ENCODE measurements at regions not wholly inside any gene's neighbourhood (a gene's known extent, or its start where the extent isn't known, plus 50 kb on each side); places are given as distances from the start of the nearest gene placed in this dataset.

DNA sequence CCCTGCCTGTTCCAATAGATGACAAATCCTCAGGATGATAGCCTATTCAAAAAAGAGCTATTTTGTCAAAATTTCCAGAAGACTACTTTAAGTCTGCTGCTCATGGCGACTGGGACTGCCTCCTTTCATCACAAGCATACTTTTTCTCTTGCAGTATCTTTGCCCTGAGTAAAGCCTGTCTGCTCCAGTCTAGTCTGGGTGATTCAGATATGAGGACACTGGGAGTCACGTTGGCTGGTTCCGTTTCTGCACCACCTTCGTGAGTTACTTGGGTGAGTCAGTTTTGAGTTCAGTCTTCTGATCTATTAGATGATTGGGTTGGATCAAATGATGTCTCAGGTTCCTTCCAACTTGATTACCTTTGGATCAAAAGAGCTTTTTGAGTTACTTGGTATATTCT lies 301.3 kb upstream of the STXBP6 start:
- ATAC-seq: no peak
- no peaks in the 10 kb centered on the region for H3K36me3 ChIP-seq
- H3K4me1 ChIP-seq: no peaks in the 10 kb centered on the region
- no peak overlapping the region for H3K27ac ChIP-seq
- WGBS, 2 donors (ENCODE audit: low coverage in 1 of 2): 81% methylated on average over 4 of the region's 4 CpGs; no CpG with 5 or more reads in 1 of the 2 donors
- H3K9me3 ChIP-seq: no peaks in the 10 kb centered on the region
- TF ChIP-seq EP300 (IDR thresholded peaks at IDR 0.05): no peak
- no peak for TF ChIP-seq POLR2A (IDR thresholded peaks at IDR 0.05)
- no peak for TF ChIP-seq CTCF (IDR thresholded peaks at IDR 0.05)
- no peak for TF ChIP-seq POLR2AphosphoS5 (IDR thresholded peaks at IDR 0.05)
- no peak overlapping the region for H3K4me3 ChIP-seq
- no peaks in the 10 kb centered on the region for H3K27me3 ChIP-seq

GRCh38 chr14:25350802-25351201 lies 300.9 kb upstream of the STXBP6 start:
- Histone ChIP-seq H3K27me3 (no peaks in the 10 kb centered on the region), H3K9me3 (no peaks in the 10 kb centered on the region), H3K4me1 (no peaks in the 10 kb centered on the region), H3K4me3 (no peak overlapping the region), H3K36me3 (no peaks in the 10 kb centered on the region), H3K27ac (no peak overlapping the region)
- 39 to 60% methylated on average over 4 of the region's 4 CpGs for whole genome bisulfite sequencing, 2 donors (ENCODE audit: low coverage in 1 of 2)
- TF ChIP-seq EP300 (IDR thresholded peaks at IDR 0.05) (no peak), POLR2A (IDR thresholded peaks at IDR 0.05) (no peak), CTCF (IDR thresholded peaks at IDR 0.05) (no peak), POLR2AphosphoS5 (IDR thresholded peaks at IDR 0.05) (no peak)
- no peak for ATAC-seq

- WGBS, 2 donors (ENCODE audit: low coverage in 1 of 2): 26 to 68% methylated on average over 3 of the region's 3 CpGs
- no peaks in the 10 kb centered on the region for H3K9me3 ChIP-seq
- no peaks in the 10 kb centered on the region for H3K27me3 ChIP-seq
- H3K4me1 ChIP-seq: no peaks in the 10 kb centered on the region
- no peak for ATAC-seq
- no peak overlapping the region for H3K4me3 ChIP-seq
- TF ChIP-seq EP300 (IDR thresholded peaks at IDR 0.05) (no peak), POLR2AphosphoS5 (IDR thresholded peaks at IDR 0.05) (no peak), CTCF (IDR thresholded peaks at IDR 0.05) (no peak)
- H3K36me3 ChIP-seq: no peaks in the 10 kb centered on the region
- no peak overlapping the region for H3K27ac ChIP-seq
Measured at GRCh38 chr14:25350021-25350420, 300.1 kb upstream of the STXBP6 start.

DNA sequence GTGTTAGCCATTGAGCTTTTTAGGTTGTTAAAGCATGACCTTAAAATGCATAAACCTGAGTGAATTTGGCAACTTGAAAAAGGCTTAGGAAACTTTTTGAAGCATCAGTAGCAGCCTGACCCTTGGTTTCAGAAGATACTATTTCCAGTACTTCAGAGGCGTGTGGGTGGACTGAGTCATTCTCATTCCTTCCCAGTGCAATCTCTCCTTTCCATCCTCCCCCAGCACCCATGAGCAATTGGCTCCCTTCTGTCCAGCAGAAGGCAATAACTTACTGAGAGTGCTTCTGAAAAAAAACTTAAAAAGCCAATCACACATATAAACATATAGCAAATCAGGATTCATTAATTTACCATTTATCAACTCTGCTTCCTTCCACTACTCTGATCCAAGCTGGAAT lies 299.3 kb upstream of the STXBP6 start:
- Histone ChIP-seq H3K4me3 (no peak overlapping the region), H3K27ac (no peak overlapping the region), H3K4me1 (no peaks in the 10 kb centered on the region), H3K9me3 (peaks cover 0 to 6% (median 0%) of the 10 kb centered on the region in 3 donors), H3K27me3 (no peaks in the 10 kb centered on the region), H3K36me3 (no peaks in the 10 kb centered on the region)
- 67 to 86% methylated on average over 1 of the region's 1 CpG for WGBS, 2 donors (ENCODE audit: low coverage in 1 of 2)
- no peak for ATAC-seq
- TF ChIP-seq EP300 (IDR thresholded peaks at IDR 0.05): no peak
- TF ChIP-seq POLR2AphosphoS5 (IDR thresholded peaks at IDR 0.05): no peak
- no peak for TF ChIP-seq POLR2A (IDR thresholded peaks at IDR 0.05)
- no peak for TF ChIP-seq CTCF (IDR thresholded peaks at IDR 0.05)

DNA sequence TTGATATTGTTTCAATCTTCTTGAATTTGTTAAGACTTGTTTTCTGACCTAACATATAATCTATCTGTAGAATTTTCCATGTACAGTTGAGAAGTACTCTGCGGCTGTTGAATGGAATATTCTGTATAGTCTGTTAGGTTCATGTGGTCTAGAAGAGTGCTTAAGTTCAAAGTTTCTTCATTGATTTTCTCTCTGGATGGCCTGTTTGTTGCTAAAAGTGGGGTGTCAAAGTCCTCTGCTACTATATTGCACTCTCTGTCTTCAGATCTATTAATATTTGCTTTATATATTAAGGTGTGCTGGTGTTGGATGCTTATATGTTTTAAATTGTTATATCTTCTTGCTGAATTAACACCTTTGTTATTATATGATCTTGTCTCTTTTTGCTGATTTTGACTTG lies 290.9 kb upstream of the STXBP6 start:
- Histone ChIP-seq H3K4me1 (no peaks in the 10 kb centered on the region), H3K27ac (no peak overlapping the region), H3K9me3 (peaks cover 0 to 29% (median 3%) of the 10 kb centered on the region in 3 donors), H3K36me3 (no peaks in the 10 kb centered on the region), H3K27me3 (no peaks in the 10 kb centered on the region), H3K4me3 (no peak overlapping the region)
- TF ChIP-seq EP300 (IDR thresholded peaks at IDR 0.05) (no peak), POLR2AphosphoS5 (IDR thresholded peaks at IDR 0.05) (no peak), POLR2A (IDR thresholded peaks at IDR 0.05) (no peak), CTCF (IDR thresholded peaks at IDR 0.05) (no peak)
- ATAC-seq: no peak
- WGBS, 2 donors (ENCODE audit: low coverage in 1 of 2): 94 to 100% methylated on average over 1 of the region's 1 CpG
